ENCODE measurements at regions not wholly inside any gene's neighbourhood (a gene's known extent, or its start where the extent isn't known, plus 50 kb on each side); places are given as distances from the start of the nearest gene placed in this dataset.

- DNase-seq (ENCODE audit: low spot score): no peak
- Histone ChIP-seq H3K9me2 (replicated peaks; ENCODE audit: insufficient read depth) (no peaks in the 10 kb centered on the region), H3K79me2 (no peaks in the 10 kb centered on the region), H3K36me3 (replicated peaks; ENCODE audit: insufficient read depth, low read depth) (no peaks in the 10 kb centered on the region), H3K27me3 (no peaks in the 10 kb centered on the region), H3K4me3 (no peak overlapping the region), H3K27ac (no peak overlapping the region), H3K4me2 (no peak overlapping the region), H2AFZ (no peak overlapping the region), H4K20me1 (ENCODE audit: insufficient read depth, poor library complexity, severe bottlenecking) (no peaks in the 10 kb centered on the region), H3K9me3 (ENCODE audit: low read depth) (no peaks in the 10 kb centered on the region), H3K4me1 (ENCODE audit: insufficient read depth) (no peaks in the 10 kb centered on the region)
- TF ChIP-seq EZH2 (IDR thresholded peaks at IDR 0.05; ENCODE audit: borderline replicate concordance) (no peak), EZH2phosphoT487 (IDR thresholded peaks at IDR 0.05; ENCODE audit: low read depth, severe bottlenecking, unreplicated experiment) (no peak), CTCF (IDR thresholded peaks at IDR 0.05; ENCODE audit: poor library complexity) (no peak)
- 85% methylated on average over 5 of the region's 5 CpGs for WGBS (ENCODE audit: low lambda C conversion rate, missing lambda C conversion rate)
Measured at GRCh38 chr12:102543494-102544485, 63.4 kb upstream of the IGF1 start.

GRCh38 chr12:102542816-102543440 lies 62.6 kb upstream of the IGF1 start:
- DNase-seq (ENCODE audit: low spot score): no peak
- Histone ChIP-seq H4K20me1 (ENCODE audit: insufficient read depth, poor library complexity, severe bottlenecking) (no peaks in the 10 kb centered on the region), H3K36me3 (replicated peaks; ENCODE audit: insufficient read depth, low read depth) (no peaks in the 10 kb centered on the region), H3K9me3 (ENCODE audit: low read depth) (no peaks in the 10 kb centered on the region), H3K9me2 (replicated peaks; ENCODE audit: insufficient read depth) (no peaks in the 10 kb centered on the region), H3K79me2 (no peaks in the 10 kb centered on the region), H3K27me3 (no peaks in the 10 kb centered on the region), H2AFZ (no peak overlapping the region), H3K4me3 (no peak overlapping the region), H3K4me1 (ENCODE audit: insufficient read depth) (no peaks in the 10 kb centered on the region), H3K4me2 (no peak overlapping the region), H3K27ac (no peak overlapping the region)
- 62% methylated on average over 6 of the region's 6 CpGs for WGBS (ENCODE audit: low lambda C conversion rate, missing lambda C conversion rate)
- TF ChIP-seq EZH2phosphoT487 (IDR thresholded peaks at IDR 0.05; ENCODE audit: low read depth, severe bottlenecking, unreplicated experiment) (no peak), CTCF (IDR thresholded peaks at IDR 0.05; ENCODE audit: poor library complexity) (no peak), EZH2 (IDR thresholded peaks at IDR 0.05; ENCODE audit: borderline replicate concordance) (no peak)

GRCh38 chr12:102540815-102541385 lies 60.5 kb upstream of the IGF1 start:
- Histone ChIP-seq H3K4me2 (no peak overlapping the region), H3K9me2 (replicated peaks; ENCODE audit: insufficient read depth) (no peaks in the 10 kb centered on the region), H4K20me1 (ENCODE audit: insufficient read depth, poor library complexity, severe bottlenecking) (no peaks in the 10 kb centered on the region), H3K9me3 (ENCODE audit: low read depth) (no peaks in the 10 kb centered on the region), H3K27ac (no peak overlapping the region), H2AFZ (no peak overlapping the region), H3K4me3 (no peak overlapping the region), H3K79me2 (no peaks in the 10 kb centered on the region), H3K4me1 (ENCODE audit: insufficient read depth) (no peaks in the 10 kb centered on the region), H3K27me3 (no peaks in the 10 kb centered on the region), H3K36me3 (replicated peaks; ENCODE audit: insufficient read depth, low read depth) (no peaks in the 10 kb centered on the region)
- 84% methylated on average over 3 of the region's 3 CpGs for WGBS (ENCODE audit: low lambda C conversion rate, missing lambda C conversion rate)
- DNase-seq (ENCODE audit: low spot score): no peak
- TF ChIP-seq CTCF (IDR thresholded peaks at IDR 0.05; ENCODE audit: poor library complexity) (no peak), EZH2phosphoT487 (IDR thresholded peaks at IDR 0.05; ENCODE audit: low read depth, severe bottlenecking, unreplicated experiment) (no peak), EZH2 (IDR thresholded peaks at IDR 0.05; ENCODE audit: borderline replicate concordance) (no peak)

Measured in hepatocyte (in vitro differentiated cells).